Muscle of back (tissue), 3 donors: ENCODE measurements at regions not wholly inside any gene's neighbourhood (a gene's known extent, or its start where the extent isn't known, plus 50 kb on each side); places are given as distances from the start of the nearest gene placed in this dataset.
A peak's percentile ranks its signal among the peaks of the same experiment; 100 is the strongest.

Experiments used
- DNase-seq, 3 donors: peaks; one replicate each; pipeline versions ENCODE4 v3.0.0 to v3.0.0-alpha.2; 2013

DNA sequence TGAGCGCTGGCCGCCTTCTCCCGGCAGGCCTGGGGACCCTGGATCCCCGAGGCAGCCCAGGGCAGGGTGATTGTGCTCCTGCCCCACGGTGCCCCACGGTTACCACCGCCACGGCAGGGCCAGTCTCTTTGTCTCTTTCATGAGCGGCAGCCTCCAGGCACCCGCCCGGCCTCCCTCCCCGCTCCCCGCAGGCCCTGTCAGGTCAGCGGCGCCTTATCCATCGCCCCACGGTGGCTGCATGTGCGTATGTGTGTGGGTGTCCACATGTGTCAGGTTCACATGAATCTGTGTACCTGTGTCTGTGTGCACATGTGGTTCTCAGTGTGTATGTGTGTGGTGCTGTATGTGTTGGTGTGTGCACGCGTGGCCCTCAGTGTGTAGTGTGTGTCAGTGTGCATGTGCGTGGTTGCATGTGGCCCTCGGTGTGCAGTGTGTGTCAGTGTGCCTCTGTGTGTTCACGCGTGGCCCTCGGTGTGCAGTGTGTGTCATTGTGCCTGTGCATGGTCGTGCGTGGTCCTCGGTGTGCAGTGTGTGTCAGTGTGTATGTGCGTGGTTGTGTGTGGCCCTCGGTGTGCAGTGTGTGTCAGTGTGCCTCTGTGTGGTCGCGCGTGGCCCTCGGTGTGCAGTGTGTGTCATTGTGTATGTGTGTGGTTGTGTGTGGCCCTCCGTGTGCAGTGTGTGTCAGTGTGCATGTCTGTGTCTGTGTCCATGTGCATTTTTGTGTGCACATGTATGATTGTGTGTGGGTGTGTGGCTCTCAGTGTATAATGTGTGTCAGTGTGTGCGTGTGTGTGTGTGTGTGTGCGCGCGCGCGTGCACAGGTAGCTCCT, 239.2 kb upstream of the GSE1 start:
- no peak for DNase-seq

DNA sequence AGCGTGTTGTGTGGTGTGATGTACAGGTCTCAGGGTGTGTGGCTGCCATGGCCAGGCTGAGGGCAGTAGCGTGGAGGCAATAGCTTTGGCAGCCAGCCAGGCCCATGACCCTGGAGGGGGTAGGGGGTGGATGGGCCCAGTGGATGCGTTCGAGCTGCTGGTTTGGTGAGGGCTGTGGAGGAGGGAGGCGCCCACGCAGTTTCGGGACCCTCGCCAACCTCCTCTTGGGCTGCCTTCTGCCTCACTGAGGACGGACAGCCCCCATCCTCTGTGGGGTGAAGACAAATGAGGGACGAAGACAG, 238.6 kb upstream of the GSE1 start:
- DNase-seq: no peak

DNA sequence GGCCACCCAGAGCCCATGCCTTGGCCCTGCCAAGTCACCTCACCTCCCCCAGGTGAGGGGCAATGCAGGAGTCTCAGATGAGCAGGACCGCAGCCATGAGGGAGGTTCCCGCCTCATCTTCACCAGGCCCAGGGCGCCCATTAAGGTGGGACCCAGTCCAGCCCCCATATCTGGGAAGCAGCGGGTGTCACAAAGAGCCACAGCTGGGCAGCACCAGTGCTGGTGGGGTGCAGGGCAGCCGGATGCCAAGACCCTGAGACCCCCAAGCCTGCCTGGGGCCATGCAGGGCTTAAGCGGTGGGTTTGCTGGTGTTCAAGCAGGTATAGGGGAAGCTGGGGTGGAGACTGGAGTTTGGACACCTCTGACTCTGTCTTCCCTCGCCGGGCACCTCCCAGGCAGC, 237.8 kb upstream of the GSE1 start:
- no peak for DNase-seq

DNA sequence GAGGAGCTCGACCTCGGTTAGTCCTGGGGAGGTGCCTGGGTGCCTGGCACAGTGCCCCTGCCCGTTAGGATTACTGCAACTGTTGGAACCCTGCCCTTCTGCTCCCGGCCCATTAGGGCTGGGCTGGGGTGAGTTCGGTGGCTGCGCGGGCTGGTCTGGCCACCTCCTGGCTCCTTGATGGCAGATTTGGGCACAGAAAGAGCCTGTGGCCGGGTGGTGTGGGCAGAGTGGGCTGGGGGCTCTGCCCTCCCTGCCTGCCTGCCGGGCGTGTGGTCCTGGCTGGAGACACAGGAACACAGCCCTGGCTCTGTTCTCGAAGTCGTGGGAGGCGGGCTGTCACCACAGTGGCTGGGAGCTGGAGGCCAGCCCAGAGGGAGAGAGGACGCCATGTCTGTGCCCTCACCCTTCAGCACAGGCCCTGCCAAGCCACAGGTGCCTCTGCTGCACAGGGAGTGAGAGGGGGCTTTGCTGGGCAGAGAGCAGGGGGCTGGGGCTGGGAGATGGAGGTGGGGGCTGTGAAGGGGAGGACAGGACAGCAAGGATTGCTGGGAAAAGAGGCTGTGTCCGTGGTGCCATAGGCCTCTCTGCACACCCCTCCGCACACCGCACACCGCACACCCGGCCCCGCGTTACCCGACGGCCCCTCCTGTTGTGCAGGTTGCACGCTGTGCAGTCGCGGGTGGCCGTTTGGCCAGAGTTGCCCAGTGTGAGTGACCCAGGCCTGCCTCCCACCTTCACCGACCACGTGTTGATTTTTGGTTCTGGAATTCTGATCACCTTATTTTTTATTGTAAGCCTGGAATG, 236.6 kb upstream of the GSE1 start:
- no peak for DNase-seq

DNA sequence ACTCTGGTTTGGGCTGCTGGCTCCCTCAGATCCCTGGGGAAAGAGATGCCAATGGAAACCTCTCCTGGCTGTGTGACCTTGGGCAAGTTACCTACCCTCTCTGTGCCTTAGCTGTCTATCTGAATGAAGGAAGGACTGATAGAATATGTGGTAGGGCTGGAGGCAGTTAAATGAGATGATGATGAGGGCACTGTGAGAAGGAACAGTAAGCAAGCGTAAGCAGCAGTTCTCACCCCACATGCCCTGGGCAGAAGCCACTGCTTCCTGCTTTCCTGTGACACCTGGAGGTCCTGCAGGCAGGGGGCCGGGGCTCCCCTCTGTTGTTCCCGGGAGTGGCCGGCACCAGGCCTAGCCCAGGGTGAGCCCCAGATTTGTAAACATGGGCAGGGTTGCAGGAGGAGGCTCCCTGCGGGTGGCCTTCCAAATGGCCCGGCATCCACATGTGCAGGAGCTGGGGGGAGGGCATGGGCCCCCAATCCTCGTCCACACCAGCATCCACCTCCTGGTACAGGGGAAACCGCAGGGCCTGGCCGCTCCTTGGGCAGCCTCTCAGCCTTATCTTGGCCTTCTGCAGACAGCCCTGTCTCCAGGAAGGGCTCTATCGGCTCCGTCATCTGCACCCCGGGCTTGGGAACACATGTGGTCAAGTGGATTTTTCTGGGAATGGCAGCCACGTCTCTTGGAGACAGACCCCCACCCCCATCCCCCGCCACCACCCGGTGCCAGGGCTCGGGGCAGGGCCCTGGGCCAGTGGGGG, 235.6 kb upstream of the GSE1 start:
- no peak for DNase-seq

DNA sequence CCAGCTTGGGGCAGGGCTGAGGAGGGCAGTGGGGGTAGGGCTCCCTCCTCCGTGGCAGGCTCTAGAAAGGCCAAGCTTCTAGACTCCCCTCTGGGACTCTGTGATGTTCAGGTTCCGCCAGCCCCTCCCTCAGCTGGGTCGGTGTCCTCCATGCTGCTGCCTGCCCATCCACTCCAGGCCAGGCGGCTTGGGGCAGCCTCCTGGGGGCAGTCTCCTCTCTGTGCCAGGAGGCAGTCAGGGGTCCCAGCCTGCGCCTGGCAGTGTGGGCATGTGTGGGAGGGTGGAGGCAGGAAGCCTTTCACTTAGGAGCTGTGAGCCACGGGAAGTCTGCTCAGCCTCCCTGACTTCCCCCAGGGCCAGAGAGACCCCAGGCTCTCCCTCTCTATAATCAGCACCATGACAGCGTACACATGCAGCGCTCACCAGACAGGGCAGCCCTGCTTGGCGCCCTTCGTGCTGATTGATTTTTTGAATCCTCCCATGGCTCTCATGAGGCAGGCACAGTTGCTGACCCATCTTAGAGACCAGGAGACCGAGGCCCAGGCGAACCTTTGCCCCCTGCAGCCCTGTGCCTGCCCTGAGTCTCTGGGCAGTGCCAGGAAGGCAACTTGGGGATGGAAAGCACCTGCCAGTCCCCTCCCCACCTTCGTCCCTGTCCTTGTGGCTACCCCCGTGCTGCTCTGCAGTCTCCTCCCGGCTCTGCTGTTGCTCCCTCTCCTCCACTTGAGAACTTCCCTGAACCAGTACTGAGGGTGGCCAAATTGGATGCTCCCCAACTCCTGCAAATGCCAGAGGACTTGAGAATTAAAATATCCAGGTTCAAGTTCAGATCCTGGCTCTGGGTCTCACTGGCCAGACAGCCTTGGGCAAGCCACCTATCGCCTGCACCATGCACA, 234.7 kb upstream of the GSE1 start:
- no peak for DNase-seq

DNA sequence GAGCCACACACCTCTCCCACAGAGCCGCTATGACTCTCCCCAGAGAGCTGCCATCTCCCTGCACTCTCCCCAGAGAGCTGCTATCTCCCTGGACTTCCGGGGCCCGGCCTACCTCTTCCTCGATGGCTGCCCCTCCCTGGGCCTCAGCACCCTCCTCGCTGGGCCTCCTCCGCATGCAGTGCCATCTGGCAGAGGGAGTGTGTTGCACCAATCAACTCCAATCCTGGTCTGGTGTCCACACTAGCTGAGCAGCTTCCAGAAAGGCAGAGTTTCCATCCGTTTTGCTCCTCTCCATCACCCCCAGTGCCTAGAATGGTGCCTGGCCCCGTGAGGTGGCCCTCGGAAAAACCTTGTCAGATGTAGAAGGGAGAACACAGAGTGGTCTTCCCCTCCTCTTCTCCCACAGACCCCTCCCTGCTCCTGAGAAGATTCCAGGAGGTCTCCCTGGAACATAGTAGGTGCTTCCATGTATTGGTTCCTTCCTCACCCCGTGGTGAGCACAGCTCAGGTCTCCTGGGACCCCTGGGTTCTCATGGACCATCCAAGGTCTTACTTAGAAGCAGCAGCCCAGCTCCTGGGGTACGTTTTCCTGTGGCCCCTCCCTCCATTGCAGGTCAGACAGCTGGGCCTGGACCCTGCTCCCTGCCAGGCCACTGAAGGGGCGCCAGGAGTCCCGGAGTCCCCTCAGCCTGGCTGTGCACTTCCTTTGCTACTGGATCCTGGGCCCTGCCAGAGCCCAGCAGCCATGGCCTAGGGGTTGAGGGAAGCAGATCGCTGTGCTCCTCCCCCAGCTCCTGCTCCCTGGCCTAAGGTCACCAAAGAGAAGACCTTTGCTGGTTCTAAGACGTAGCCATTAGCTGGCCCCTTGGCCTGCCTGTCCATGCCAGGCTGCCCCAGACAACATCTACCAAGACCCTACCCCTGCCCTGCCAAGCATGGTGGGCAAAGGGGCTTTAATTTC, 233.8 kb upstream of the GSE1 start:
- no peak for DNase-seq

DNA sequence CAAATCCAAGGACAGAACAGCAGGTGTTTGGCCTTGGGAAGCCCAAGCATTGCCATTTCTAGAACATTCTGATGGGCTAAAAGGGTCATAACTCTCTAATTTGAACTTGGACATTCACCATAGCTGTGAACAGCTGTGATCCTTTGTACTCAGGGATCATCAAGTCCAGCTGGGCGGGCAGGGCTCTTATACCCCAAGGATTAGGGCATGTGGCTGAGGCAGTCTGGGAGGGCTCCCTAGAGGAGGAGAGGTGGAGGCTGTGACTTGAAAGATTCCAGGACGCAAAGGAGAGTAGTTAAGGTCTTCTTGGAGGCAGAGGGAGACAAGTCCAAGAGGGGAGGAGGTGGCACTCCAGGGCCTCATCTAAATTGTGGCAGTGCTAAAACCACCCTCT, 233.1 kb upstream of the GSE1 start:
- DNase-seq: no peak

DNA sequence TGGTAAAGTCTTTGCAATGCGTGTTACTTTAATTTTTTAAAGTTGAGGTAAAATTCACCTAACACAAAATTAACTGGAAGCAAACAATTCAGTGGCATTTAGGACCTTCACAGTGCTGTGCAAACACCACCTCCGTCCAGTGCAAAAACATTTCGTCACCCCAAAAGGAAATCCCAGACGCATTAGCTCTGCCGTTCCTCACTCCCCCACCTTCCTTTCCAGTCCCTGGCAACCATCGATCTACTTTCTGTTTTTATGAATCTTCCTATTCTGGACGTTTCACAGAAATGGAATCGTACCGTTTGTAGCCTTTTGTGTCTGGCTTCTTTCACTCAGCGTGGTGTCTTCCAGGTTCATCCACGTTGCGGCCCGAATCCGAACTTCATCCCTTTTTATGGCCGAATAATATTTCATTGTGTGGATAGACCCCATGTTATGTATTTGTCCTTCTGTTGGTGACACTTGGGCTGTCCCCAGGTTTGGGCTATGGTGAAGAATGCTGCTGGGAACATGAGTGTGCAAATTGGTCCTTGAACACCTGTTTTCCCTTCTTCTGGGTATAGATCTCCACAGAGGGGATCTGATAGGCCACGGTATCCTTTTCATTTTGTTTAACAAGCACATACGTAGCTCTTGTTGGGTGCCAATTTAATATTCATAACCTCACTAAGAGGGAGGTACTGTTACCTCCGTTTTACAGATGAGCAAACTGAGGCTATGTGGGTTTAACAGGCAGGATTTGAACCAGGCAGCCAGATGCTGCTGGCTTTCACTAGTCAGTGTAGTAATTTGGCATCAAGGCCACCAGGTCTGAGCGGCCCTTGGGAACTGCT, 232.0 kb upstream of the GSE1 start:
- DNase-seq: no peak

DNA sequence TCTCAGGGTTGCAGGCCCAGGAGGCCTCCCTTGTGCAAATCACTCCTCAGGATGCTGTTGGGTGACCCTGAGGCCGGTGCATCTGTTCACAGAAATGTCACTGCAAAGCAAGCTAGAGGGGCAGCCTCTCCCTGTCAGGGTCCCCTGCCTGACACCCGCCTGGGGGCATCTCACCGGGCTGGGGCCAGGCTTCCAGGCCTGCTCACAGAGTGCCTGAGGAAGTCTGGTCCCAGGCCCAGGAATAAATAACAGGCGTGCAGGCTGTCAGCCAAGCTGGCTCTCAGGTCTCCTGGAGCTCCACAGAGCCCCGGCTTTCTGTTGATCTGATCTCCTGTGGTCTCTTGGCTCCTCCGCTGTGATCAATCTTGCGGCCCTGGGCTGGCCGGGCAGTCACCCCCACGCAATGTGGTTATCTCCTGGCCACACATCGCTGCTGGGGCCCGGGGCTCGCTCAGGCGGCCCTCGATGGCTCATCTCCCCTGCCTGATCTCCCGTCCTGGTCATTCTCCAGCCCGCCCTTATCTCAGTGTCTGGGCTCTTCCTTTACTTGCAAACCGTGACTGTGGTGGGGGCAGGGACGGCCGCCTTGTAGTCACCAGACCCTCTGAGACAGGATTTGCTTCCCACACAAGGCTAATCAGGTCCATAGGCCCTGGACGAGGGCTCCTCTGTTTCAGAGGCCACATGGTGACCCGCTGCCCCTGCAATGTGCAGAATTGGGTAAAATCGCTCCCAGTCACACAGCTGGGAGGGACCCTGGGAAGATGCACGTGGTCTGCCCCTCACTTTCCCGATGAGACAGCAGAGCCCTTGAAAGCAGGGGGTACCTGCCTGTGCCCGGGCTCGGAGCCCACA, 231.2 kb upstream of the GSE1 start:
- peak in 1 of 3 donors; percentile 60 for DNase-seq

DNA sequence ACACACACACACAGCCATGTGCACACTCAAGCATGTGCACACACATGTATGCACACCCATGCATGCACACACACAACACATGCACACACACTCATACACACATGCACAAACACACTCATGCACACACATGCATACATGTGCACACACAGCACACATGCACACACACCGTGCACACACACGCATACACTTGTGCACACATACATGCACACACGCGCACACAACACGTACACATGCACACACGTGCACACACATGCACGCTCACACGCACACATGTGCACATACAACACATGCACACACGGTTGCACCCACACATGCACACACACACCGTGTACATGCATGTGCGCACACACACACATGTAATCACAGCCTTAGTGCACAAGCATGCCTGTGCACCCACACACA, 230.4 kb upstream of the GSE1 start:
- no peak for DNase-seq

DNA sequence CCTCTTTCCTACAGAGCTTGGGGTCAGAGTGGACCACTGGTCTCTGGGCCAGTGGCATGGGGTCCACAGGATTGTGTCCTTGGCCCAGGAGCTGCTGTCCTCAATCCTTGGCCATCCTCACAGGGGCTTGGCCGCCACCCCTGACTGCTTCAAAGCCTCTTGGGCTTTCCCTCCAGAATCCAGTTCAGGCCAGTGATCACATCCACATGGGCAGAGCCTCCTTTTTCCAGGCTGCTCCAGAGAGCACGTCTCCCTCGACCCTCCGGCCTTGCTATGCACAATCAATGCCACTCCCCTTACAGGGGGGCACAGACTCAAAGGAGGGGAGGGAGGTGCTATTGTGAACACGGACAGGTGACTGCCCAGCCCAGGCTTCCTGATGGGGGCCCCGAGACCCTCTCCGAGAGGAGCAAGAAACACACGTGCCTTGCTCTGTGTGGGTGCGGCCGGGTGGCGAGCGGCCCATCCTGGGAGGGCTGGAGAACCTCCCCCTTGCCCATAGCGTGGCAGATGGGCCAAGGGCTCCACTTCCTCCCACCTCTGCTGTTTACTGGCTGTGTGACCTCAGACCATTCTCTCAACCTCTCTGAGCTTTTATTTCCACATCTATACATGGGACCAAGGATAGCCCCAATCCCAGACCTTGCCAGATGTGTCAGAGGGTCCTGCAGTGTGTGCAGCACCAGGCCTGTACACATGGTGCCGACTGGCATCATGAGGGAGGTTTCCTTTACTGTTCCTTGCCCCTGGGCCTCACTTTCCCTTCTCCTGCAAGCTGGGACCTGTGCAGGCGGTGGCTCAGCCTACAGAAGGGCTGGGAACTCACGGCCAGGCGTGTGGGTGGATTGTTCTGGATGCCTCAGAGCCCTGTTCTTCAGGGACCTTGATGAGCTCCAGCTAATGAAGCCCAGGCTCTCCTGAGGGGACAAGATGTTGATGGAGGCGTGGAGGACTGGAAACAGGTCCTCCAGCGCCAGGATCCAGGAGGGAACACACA, 229.0 kb upstream of the GSE1 start:
- DNase-seq: peak in 1 of 3 donors; percentile 48

DNA sequence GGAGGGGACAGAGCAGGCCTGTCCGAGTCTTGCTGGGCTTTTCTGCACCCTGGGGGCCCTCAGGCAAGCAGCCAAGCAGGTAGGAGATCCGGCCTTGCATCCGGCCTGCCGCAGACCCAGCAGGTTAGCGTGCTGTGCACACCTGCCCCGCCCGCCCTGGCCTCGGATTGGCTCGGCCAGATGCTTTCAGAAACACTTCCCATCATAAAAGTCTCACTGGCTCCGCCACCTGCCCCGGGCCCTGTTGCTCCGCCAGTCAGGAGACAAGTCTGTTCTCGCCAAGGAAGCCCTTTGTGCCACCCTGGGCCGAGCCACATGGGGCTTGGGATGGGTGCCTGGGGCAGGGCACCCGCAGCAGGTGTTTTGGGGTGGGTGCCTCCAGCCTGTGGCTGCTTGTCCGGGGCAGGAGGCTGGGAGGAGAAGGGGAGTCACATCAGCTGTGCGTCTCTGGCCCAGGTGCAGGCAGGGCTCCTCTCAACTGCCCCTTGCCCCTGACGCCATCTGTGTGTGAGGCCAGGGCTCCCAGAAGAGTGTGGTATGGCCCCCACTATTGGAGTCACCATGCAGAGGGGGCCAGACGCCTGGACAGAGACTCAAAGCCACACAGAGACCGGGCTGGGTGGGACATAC, 228.2 kb upstream of the GSE1 start:
- DNase-seq: no peak

DNA sequence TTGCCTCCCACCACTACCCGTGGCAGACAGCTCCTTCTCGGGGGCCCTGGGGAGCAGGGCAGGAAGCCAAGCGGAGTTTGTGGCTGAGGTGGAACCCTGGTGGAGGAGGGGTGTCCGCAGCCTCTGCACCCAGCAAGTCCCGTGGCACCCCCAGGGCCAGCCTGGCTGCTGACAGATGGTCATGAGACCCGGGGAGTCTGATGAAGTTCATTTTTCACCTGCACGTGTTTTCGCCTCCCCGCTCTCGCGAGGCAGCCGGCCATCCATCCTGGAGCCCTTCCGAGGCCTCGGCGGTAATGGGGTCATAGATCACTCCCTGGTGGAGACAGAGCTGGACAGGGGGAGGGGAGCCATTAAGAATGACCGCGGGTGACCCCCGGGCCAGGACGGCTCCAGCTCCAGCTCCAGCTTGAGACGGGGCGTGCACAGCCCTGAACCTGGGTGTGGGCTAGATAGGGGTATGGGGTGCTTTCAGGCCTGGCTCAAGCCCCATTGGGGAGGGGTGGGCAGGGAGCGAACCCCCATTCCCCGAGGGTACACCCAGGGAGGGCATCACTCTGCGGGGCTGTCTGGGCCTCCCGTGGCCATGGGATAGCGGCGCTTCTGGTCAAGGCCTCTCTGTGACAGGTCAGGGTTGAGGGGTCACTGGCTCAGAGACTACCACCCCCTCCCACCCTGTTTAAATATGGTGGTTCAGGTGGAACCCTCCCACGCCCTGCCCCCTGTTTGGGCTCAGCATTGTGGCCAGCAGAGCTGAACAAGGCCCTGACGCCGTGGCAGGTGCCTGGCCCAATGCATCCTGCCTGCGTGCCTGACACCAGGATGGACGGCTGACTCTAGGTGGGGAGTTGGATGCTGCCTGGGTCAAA, 227.4 kb upstream of the GSE1 start:
- no peak for DNase-seq

DNA sequence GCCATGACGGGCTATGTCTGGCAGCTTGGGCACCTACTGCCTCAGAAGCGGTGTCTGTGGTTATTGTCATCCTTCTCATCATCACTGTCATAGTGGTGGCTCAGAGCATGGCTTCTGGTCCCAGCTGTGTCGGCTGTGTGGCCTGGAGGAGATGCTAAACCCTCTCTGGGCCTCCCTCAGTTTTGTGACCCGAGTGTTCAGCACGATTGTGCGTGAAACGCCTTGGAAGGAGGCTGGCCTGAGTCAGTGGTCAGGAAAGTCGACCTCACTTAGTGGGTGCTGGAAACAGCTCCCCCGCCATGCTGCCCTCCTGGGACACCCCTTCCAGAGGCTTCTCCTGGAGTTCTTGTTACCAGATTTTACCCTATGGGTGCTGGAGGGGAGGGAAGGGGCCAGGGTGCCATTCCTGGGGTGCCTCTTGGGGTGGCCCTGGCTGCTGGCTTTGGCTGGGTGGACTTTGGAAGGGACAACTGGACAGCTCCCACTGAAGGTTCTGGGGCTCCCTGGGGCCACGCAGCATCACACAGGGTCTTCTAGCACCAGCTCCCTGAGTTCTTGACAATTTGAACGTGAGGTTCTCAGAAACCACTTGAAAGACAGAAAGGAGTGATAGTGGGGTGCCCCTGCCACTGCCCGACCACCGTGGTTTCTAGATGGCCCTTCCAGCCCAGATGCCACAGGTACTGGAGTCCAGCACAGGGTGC, 226.5 kb upstream of the GSE1 start:
- no peak for DNase-seq
